Spinal cord (tissue), 9 donors: ENCODE measurements at regions not wholly inside any gene's neighbourhood (a gene's known extent, or its start where the extent isn't known, plus 50 kb on each side); places are given as distances from the start of the nearest gene placed in this dataset.

Source experiments
- DNase-seq, 6 donors: peaks; one replicate each; pipeline versions ENCODE4 v3.0.0 to v3.0.0-alpha.2; 2013 to 2015; ENCODE audit warnings: low spot score in 6 of 6, low read depth in 4 of 6
- H3K27ac ChIP-seq: one replicate; pipeline ENCODE4 v1.5.1; 2013; ENCODE audit warnings: low read depth, low read length, control low read depth
- H3K27me3 ChIP-seq: one replicate; pipeline ENCODE4 v1.6.1; 2013; ENCODE audit warnings: low read length; ENCODE audit not compliant: control insufficient read depth, insufficient read depth
- H3K36me3 ChIP-seq: one replicate; pipeline ENCODE4 v1.6.1; 2013; ENCODE audit warnings: low read length; ENCODE audit not compliant: control insufficient read depth, insufficient read depth
- H3K4me1 ChIP-seq: one replicate; pipeline ENCODE4 v1.6.1; 2013; ENCODE audit warnings: low read length; ENCODE audit not compliant: control insufficient read depth, insufficient read depth
- H3K4me3 ChIP-seq: one replicate; pipeline ENCODE4 v1.5.1; 2013; ENCODE audit warnings: low read depth, low read length, control low read depth
- H3K9me3 ChIP-seq: one replicate; pipeline ENCODE4 v1.6.1; 2013; ENCODE audit warnings: low read length; ENCODE audit not compliant: control insufficient read depth, insufficient read depth
- WGBS: methylation state at CpG from one replicate; pipeline ENCODE4 v1.1.5; 2013; ENCODE audit warnings: missing lambda C conversion rate; ENCODE audit not compliant: insufficient coverage; 5-methylcytosine and 5-hydroxymethylcytosine counted together
- donor health status: healthy.

DNA sequence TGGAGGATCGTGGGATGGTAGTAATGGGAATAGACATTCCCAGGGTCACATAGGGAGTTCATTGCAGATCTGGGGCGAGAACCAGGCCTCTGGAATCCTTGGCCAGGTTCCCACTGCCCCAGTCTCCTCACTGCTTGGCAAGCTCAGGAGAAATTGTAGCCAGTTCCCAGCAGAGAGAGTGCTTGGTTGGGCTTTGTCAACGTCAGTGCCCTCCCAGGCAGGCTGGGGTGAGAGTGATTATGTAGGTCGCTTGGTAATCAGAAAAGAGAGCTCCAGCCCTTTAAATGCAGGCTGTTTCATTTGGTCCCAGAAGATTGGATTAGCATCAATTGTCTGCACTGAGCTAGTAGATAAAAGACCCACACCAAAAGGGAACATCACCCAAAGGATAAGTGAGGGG lies 51.8 kb upstream of the GALNT10 start:
- Histone ChIP-seq H3K27me3 (no peaks in the 10 kb centered on the region), H3K9me3 (no peaks in the 10 kb centered on the region), H3K36me3 (no peaks in the 10 kb centered on the region), H3K27ac (no peak overlapping the region), H3K4me1 (peaks cover 22% of the 10 kb centered on the region), H3K4me3 (no peak overlapping the region)
- WGBS, result 24% methylated on average over 4 of the region's 4 CpGs
- peak in 2 of 6 donors; percentile 75 to 80 for DNase-seq

GRCh38 chr5:154140381-154140780 lies 50.2 kb upstream of the GALNT10 start:
- Histone ChIP-seq H3K36me3 (no peaks in the 10 kb centered on the region), H3K4me1 (peaks cover 22% of the 10 kb centered on the region), H3K9me3 (no peaks in the 10 kb centered on the region), H3K27me3 (no peaks in the 10 kb centered on the region), H3K4me3 (no peak overlapping the region), H3K27ac (no peak overlapping the region)
- DNase-seq, result no peak
